K562 (cell line): ENCODE measurements at regions not wholly inside any gene's neighbourhood (a gene's known extent, or its start where the extent isn't known, plus 50 kb on each side); places are given as distances from the start of the nearest gene placed in this dataset.

Experiments used
- ATAC-seq: fragments of 200-7000 bp; cut with Tn5 transposase; 3 replicates; pipeline ENCODE4 v1.9.1; 2020; ENCODE audit warnings: moderate library complexity
- BruUV-seq: library from RNA; stranded (reverse); fragments of 400-500 nt; replicated peaks from 2 replicates; lab custom pipeline; 2021; lab: Mats Ljungman, UMichigan
- CTCF ChIA-PET: fragments of 300-600 bp; formaldehyde crosslinking; extraction: SDS; loops from one replicate; lab custom pipeline; 2021; ENCODE audit warnings: low intra/inter-chr PET ratio; lab: Yijun Ruan, JAX
- POLR2A ChIA-PET: fragments of 300-600, 350-650 bp; sonication (Branson Sonifier 250); formaldehyde crosslinking; extraction: SDS; loops from one replicate; lab custom pipeline; 2021; ENCODE audit warnings: antibody characterized with exemption, inconsistent platforms; lab: Yijun Ruan, JAX
- DNase-seq, 4 experiments: peaks; one replicate each; pipeline versions ENCODE4 v3.0.0 to v3.0.0-alpha.2; 2011 to 2018; ENCODE audit warnings: low spot score in 3 of 4, mixed read lengths in 3 of 4; ENCODE audit errors: extremely low read depth in 1 of 4
- FAIRE-seq: peaks from 2 replicates; lab custom pipeline; 2011; peaks lifted over from hg19 to GRCh38; lab: Jason Lieb, UNC
- H2AFZ ChIP-seq: 2 replicates; pipeline ENCODE4 v1.6.0; 2011; ENCODE audit warnings: low read depth, low read length, control low read depth, inconsistent platforms
- H3K27ac ChIP-seq: fragments of 200-600 bp; 3 replicates; pipeline ENCODE4 v1.8.0; 2011; ENCODE audit warnings: low read depth, mild to moderate bottlenecking, control low read depth, inconsistent platforms, low read length, moderate library complexity, mixed read lengths; ENCODE audit errors: extremely low read depth
- H3K27me3 ChIP-seq, 2 experiments: fragments of 300-600 bp in 1 of 2; 2 replicates in 1 of 2; 3 replicates in 1 of 2; pipeline versions ENCODE4 v1.6.0 to v1.8.0; 2011; ENCODE audit warnings: inconsistent platforms in 2 of 2, low read length in 2 of 2, mild to moderate bottlenecking in 1 of 2, mixed read lengths in 1 of 2, moderate library complexity in 1 of 2; ENCODE audit not compliant: control insufficient read depth in 2 of 2, insufficient read depth in 2 of 2
- H3K36me3 ChIP-seq: fragments of 300-600 bp; 3 replicates; pipeline ENCODE4 v1.8.0; 2011; ENCODE audit warnings: mild to moderate bottlenecking, low read length, inconsistent platforms; ENCODE audit not compliant: control insufficient read depth, insufficient read depth
- H3K4me1 ChIP-seq, 2 experiments: fragments of 200-600 bp in 1 of 2; replicated peaks in 1 of 2; 2 replicates in 1 of 2; 3 replicates in 1 of 2; pipeline versions ENCODE4 v1.5.1 to v1.8.0; 2011; ENCODE audit warnings: inconsistent platforms in 2 of 2, low read length in 2 of 2, mild to moderate bottlenecking in 1 of 2, mixed read lengths in 1 of 2, moderate library complexity in 1 of 2; ENCODE audit not compliant: control insufficient read depth in 2 of 2, insufficient read depth in 2 of 2
- H3K4me2 ChIP-seq: 2 replicates; pipeline ENCODE4 v1.6.1; 2011; ENCODE audit warnings: low read length, control low read depth, inconsistent platforms, mixed read lengths; ENCODE audit not compliant: insufficient read depth
- H3K4me3 ChIP-seq: fragments of 200-600 bp; sonication (generic), shearing (Covaris generic); 2 replicates; pipeline ENCODE4 v1.5.1; 2016; ENCODE audit warnings: control low read depth, inconsistent platforms
- H3K79me2 ChIP-seq: fragments of 200-600 bp; 3 replicates; pipeline ENCODE4 v1.8.0; 2011; ENCODE audit warnings: low read length, inconsistent platforms; ENCODE audit not compliant: control insufficient read depth, insufficient read depth
- H3K9ac ChIP-seq, 2 experiments: 2 replicates each; pipeline versions ENCODE4 v1.6.0 to v1.6.1; 2011; ENCODE audit warnings: low read depth in 2 of 2, low read length in 2 of 2, control low read depth in 1 of 2, inconsistent platforms in 1 of 2, mild to moderate bottlenecking in 1 of 2, mixed read lengths in 1 of 2; ENCODE audit not compliant: insufficient read depth in 1 of 2
- H3K9me1 ChIP-seq: one replicate; pipeline ENCODE4 v1.6.0; 2011; ENCODE audit warnings: inconsistent platforms, mild to moderate bottlenecking, low read length, moderate library complexity; ENCODE audit not compliant: control insufficient read depth, insufficient read depth
- H3K9me3 ChIP-seq: replicated peaks from 2 replicates; pipeline ENCODE4 v1.5.1; 2011; ENCODE audit warnings: low read depth, low read length, inconsistent platforms; ENCODE audit not compliant: control insufficient read depth, insufficient read depth
- H4K20me1 ChIP-seq: replicated peaks from 2 replicates; pipeline ENCODE4 v1.6.1; 2011; ENCODE audit warnings: low read length, inconsistent platforms, mixed read lengths; ENCODE audit not compliant: control insufficient read depth, insufficient read depth
- ADNP ChIP-seq: fragments of 200-800 bp; sonication (Bioruptor generic); IDR thresholded peaks from 2 replicates; pipeline ENCODE4 v1.6.1; 2016; ENCODE audit warnings: missing genetic modification characterization, missing compliant biosample characterization
- ERF ChIP-seq: fragments of 450-650 bp; formaldehyde crosslinking; IDR thresholded peaks from 2 replicates; pipeline ENCODE4 v1.4.0; 2020; ENCODE audit warnings: mild to moderate bottlenecking, mixed read lengths
- FOXK1 ChIP-seq: sonication (generic); formaldehyde crosslinking; IDR thresholded peaks from 2 replicates; pipeline ENCODE4 v1.8.0; 2022; ENCODE audit warnings: missing genetic modification reagents, mild to moderate bottlenecking, borderline replicate concordance
- HNRNPL ChIP-seq: fragments of 200-400 bp; formaldehyde crosslinking; IDR thresholded peaks from 2 replicates; pipeline ENCODE4 v1.6.1; 2017; ENCODE audit warnings: low read depth, mild to moderate bottlenecking, low read length
- PTBP1 ChIP-seq: fragments of 200-400 bp; formaldehyde crosslinking; IDR thresholded peaks from 2 replicates; pipeline ENCODE4 v1.6.1; 2017; ENCODE audit warnings: low read depth, low read length
- SP2 ChIP-seq: IDR thresholded peaks from 2 replicates; pipeline ENCODE4 v1.6.1; 2011; ENCODE audit warnings: mild to moderate bottlenecking, low read depth, low read length, moderate library complexity; ENCODE audit not compliant: poor library complexity, severe bottlenecking; ENCODE audit errors: extremely low read depth
- STAT5B ChIP-seq: fragments of 250-450 bp; sonication (Bioruptor Pico); IDR thresholded peaks from 2 replicates; pipeline ENCODE4 v1.8.0; 2021; ENCODE audit warnings: mild to moderate bottlenecking, inconsistent platforms
- XRCC4 ChIP-seq: IDR thresholded peaks from one replicate; pipeline ENCODE4 v1.6.1; 2011; ENCODE audit not compliant: insufficient read depth, insufficient read length; ENCODE audit errors: extremely low read depth
- ZHX1 ChIP-seq: fragments of 150-350 bp; conservative IDR thresholded peaks from 2 replicates; pipeline ENCODE4 v1.6.1; 2014; ENCODE audit warnings: low read length
- ZKSCAN8 ChIP-seq: fragments of 200-800 bp; sonication (Bioruptor generic); IDR thresholded peaks from 2 replicates; pipeline ENCODE4 v1.6.1; 2016; ENCODE audit warnings: missing genetic modification characterization, missing compliant biosample characterization
- WGBS: fragments of 100-300 bp; shearing (Covaris generic); methylation state at CpG from one replicate; pipeline ENCODE4 v1.1.6; 2016; ENCODE audit warnings: low coverage, mixed read lengths; ENCODE audit not compliant: insufficient coverage; ENCODE audit errors: missing lambda C conversion rate; 5-methylcytosine and 5-hydroxymethylcytosine counted together
- in situ Hi-C: fragments of 300-500 bp; cut with MboI; formaldehyde crosslinking; loops from 4 replicates; pipeline ENCODE4 v1.15.0; 2018; ENCODE audit warnings: inconsistent platforms, mixed read lengths
- intact Hi-C: fragments of 100-400 bp; cut with micrococcal nuclease; formaldehyde crosslinking; loops from 2 replicates; pipeline ENCODE4 v1.14.2; 2022
- TF ChIP-seq, protein P1 (sequence below): sonication (generic); formaldehyde crosslinking; IDR thresholded peaks from 2 replicates; pipeline ENCODE4 v1.8.0; 2022; ENCODE audit warnings: mild to moderate bottlenecking, missing genetic modification reagents
- TF ChIP-seq, protein P2 (sequence below): fragments of 200-800 bp; sonication (Bioruptor generic); IDR thresholded peaks from 2 replicates; pipeline ENCODE4 v1.6.1; 2017; ENCODE audit warnings: missing genetic modification characterization, missing compliant biosample characterization

DNA sequence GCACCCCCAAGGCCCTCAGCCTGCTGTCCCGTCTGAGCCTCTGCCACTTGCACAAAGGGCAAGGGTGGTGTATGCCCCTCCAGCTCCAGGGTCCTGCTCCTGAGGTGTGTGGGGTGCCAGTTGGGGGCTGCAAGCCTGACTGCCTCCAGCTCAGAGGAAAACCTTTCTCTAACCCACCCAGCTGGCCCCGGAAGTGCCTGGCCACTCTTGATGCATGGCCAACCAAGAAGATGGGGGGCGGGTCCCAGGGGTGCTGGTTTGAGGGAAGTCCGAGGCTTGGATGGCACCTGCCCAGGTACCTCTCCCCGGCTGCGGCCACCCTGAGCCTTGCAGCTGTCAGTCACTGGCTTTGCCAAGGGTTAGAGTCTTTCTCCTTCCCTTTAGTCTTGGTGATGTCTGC lies 112.6 kb upstream of the TMPRSS2 start (continued):
- TF ChIP-seq ERF (CRISPR knock-in tag) (no peak), SP2 (no peak)
- TF ChIP-seq, protein P1, sequence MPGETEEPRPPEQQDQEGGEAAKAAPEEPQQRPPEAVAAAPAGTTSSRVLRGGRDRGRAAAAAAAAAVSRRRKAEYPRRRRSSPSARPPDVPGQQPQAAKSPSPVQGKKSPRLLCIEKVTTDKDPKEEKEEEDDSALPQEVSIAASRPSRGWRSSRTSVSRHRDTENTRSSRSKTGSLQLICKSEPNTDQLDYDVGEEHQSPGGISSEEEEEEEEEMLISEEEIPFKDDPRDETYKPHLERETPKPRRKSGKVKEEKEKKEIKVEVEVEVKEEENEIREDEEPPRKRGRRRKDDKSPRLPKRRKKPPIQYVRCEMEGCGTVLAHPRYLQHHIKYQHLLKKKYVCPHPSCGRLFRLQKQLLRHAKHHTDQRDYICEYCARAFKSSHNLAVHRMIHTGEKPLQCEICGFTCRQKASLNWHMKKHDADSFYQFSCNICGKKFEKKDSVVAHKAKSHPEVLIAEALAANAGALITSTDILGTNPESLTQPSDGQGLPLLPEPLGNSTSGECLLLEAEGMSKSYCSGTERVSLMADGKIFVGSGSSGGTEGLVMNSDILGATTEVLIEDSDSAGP (CRISPR knock-in tag): no peak

- DNase-seq (no peak), ATAC-seq (no peak), FAIRE-seq (no peak)
- H3K9me3 ChIP-seq: no peaks in the 10 kb centered on the region
- H3K4me1 ChIP-seq: no peaks in the 10 kb centered on the region
- in situ Hi-C loops: loop anchor here (10.0 kb wide), 1 partner anchor 499 kb away; no protein-coding TSS in a partner anchor
- peaks cover 18 to 51% of the 10 kb centered on the region in 2 experiments; a peak in 4 of 5 replicates for H3K27me3 ChIP-seq
- H2AFZ ChIP-seq: no peak overlapping the region
- H3K79me2 ChIP-seq: no peaks in the 10 kb centered on the region
- H3K36me3 ChIP-seq: no peaks in the 10 kb centered on the region
- H3K4me2 ChIP-seq: no peak overlapping the region
- peaks cover 7% of the 10 kb centered on the region; the same call in 1 of the 2 replicates for H4K20me1 ChIP-seq
- H3K4me3 ChIP-seq: no peak overlapping the region
- 0% methylated on average over 8 of the region's 8 CpGs for WGBS
- ChIA-PET CTCF (interaction anchor here (0.5 kb wide), 1 partner anchor 156 kb away, joined by 3 read pairs; no protein-coding TSS in a partner anchor), POLR2A (interaction anchor here (0.6 to 1.0 kb wide), 2 partner anchors 11 to 100 kb away, joined by 3 to 5 read pairs; no protein-coding TSS in a partner anchor)
- no peaks in the 10 kb centered on the region for H3K9me1 ChIP-seq
- BruUV-seq: no TSS peak
- intact Hi-C loops: loop anchor here (10.0 kb wide), 1 partner anchor 331 kb away; no protein-coding TSS in a partner anchor
- H3K9ac ChIP-seq: no peak overlapping the region
- H3K27ac ChIP-seq: no peak overlapping the region
- TF ChIP-seq XRCC4 (no peak), STAT5B (CRISPR knock-in tag) (no peak), ZKSCAN8 (CRISPR knock-in tag) (no peak), HNRNPL (no peak), FOXK1 (CRISPR knock-in tag) (no peak), PTBP1 (no peak), ADNP (tag) (no peak), ZHX1 (no peak)
- TF ChIP-seq, protein P2, sequence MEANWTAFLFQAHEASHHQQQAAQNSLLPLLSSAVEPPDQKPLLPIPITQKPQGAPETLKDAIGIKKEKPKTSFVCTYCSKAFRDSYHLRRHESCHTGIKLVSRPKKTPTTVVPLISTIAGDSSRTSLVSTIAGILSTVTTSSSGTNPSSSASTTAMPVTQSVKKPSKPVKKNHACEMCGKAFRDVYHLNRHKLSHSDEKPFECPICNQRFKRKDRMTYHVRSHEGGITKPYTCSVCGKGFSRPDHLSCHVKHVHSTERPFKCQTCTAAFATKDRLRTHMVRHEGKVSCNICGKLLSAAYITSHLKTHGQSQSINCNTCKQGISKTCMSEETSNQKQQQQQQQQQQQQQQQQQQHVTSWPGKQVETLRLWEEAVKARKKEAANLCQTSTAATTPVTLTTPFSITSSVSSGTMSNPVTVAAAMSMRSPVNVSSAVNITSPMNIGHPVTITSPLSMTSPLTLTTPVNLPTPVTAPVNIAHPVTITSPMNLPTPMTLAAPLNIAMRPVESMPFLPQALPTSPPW (CRISPR knock-in tag): no peak
Observed at GRCh38 chr21:41616031-41616591, 108.2 kb upstream of the TMPRSS2 start.
